Cardiac muscle cell (in vitro differentiated cells and primary cell): ENCODE measurements at regions not wholly inside any gene's neighbourhood (a gene's known extent, or its start where the extent isn't known, plus 50 kb on each side); places are given as distances from the start of the nearest gene placed in this dataset.

Experiments
- DNase-seq, 2 donors: peaks; one replicate each; pipeline versions ENCODE4 v3.0.0 to v3.0.0-alpha.2; 2010 to 2017; ENCODE audit warnings: low read depth in 1 of 2, low spot score in 1 of 2
- H3K27ac ChIP-seq: fragments of 200-600 bp; sonication (generic); 2 replicates; pipeline ENCODE4 v1.5.1; 2016
- H3K27me3 ChIP-seq: fragments of 200-600 bp; sonication (generic); 2 replicates; pipeline ENCODE4 v1.6.0; 2016; ENCODE audit warnings: control low read depth
- H3K36me3 ChIP-seq: fragments of 200-600 bp; sonication (generic); 2 replicates; pipeline ENCODE4 v1.5.1; 2016; ENCODE audit warnings: control low read depth
- H3K4me1 ChIP-seq: fragments of 200-600 bp; sonication (generic); 2 replicates; pipeline ENCODE4 v1.8.1; 2017; ENCODE audit warnings: low read depth, mild to moderate bottlenecking, mixed run types
- H3K4me3 ChIP-seq: fragments of 200-600 bp; sonication (generic); 2 replicates; pipeline ENCODE4 v1.5.1; 2016; ENCODE audit warnings: mild to moderate bottlenecking
- H3K9me3 ChIP-seq: fragments of 200-600 bp; sonication (generic); 2 replicates; pipeline ENCODE4 v1.5.1; 2017; ENCODE audit warnings: low read depth, mild to moderate bottlenecking, control low read depth
- CTCF ChIP-seq: IDR thresholded peaks from 2 replicates; pipeline ENCODE4 v1.5.1; 2012; ENCODE audit warnings: low read depth, mild to moderate bottlenecking, low read length

- H3K4me1 ChIP-seq: no peaks in the 10 kb centered on the region
- no peaks in the 10 kb centered on the region for H3K9me3 ChIP-seq
- H3K27ac ChIP-seq: no peak overlapping the region
- no peak for DNase-seq
- H3K36me3 ChIP-seq: no peaks in the 10 kb centered on the region
- H3K27me3 ChIP-seq: no peaks in the 10 kb centered on the region
- no peak for TF ChIP-seq CTCF
- H3K4me3 ChIP-seq: no peak overlapping the region
Observed at GRCh38 chr18:78564518-78564917, 415.1 kb upstream of the SALL3 start.

- Histone ChIP-seq H3K9me3 (no peaks in the 10 kb centered on the region), H3K4me3 (no peak overlapping the region), H3K27me3 (no peaks in the 10 kb centered on the region), H3K27ac (no peak overlapping the region), H3K36me3 (no peaks in the 10 kb centered on the region), H3K4me1 (no peaks in the 10 kb centered on the region)
- no peak for DNase-seq
- no peak for TF ChIP-seq CTCF
Observed at GRCh38 chr18:78565240-78565639, 414.4 kb upstream of the SALL3 start.

- no peak for TF ChIP-seq CTCF
- Histone ChIP-seq H3K4me1 (no peaks in the 10 kb centered on the region), H3K27ac (no peak overlapping the region), H3K9me3 (no peaks in the 10 kb centered on the region), H3K27me3 (no peaks in the 10 kb centered on the region), H3K36me3 (no peaks in the 10 kb centered on the region), H3K4me3 (no peak overlapping the region)
- DNase-seq: no peak
Observed at GRCh38 chr18:78566065-78566464, 413.6 kb upstream of the SALL3 start.

- no peak for TF ChIP-seq CTCF
- no peak for DNase-seq
- H3K4me1 ChIP-seq: no peaks in the 10 kb centered on the region
- H3K27me3 ChIP-seq: no peaks in the 10 kb centered on the region
- no peak overlapping the region for H3K4me3 ChIP-seq
- no peaks in the 10 kb centered on the region for H3K9me3 ChIP-seq
- no peaks in the 10 kb centered on the region for H3K36me3 ChIP-seq
- H3K27ac ChIP-seq: no peak overlapping the region
Observed at GRCh38 chr18:78566720-78567119, 412.9 kb upstream of the SALL3 start.

GRCh38 chr18:78571063-78571785 is 408.4 kb upstream of the SALL3 start:
- no peak overlapping the region for H3K27ac ChIP-seq
- no peak for TF ChIP-seq CTCF
- H3K27me3 ChIP-seq: no peaks in the 10 kb centered on the region
- H3K4me1 ChIP-seq: no peaks in the 10 kb centered on the region
- no peak overlapping the region for H3K4me3 ChIP-seq
- no peaks in the 10 kb centered on the region for H3K36me3 ChIP-seq
- H3K9me3 ChIP-seq: no peaks in the 10 kb centered on the region
- DNase-seq: no peak
